ENCODE measurements at regions not wholly inside any gene's neighbourhood (a gene's known extent, or its start where the extent isn't known, plus 50 kb on each side); places are given as distances from the start of the nearest gene placed in this dataset.

DNA sequence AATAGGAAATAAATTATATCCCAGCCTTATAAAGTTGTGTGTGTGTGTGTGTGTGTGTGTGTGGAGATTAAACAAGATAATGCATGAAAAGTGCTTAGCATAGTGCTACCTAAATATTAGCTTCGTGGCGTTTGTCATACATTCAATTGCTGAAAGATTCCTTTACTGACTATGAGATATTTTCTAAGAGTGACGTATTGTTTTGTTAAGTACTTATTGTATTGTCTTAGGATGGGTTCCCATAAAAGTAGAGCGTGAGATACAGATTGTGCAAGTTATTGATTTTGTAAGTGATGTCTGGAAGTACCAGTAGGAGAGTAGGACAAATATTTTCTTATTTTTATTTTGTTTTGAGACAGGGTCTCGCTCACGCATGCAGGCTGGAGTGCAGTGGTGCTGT is 730.0 kb downstream of the CDH8 start:
- CTCF ChIA-PET = no interaction called here
- SMC1A ChIA-PET (ENCODE audit: uncharacterized antibody, unreplicated experiment) = no interaction called here
- H3K27me3 ChIP-seq (replicated peaks in 1 of 2; ENCODE audit: control insufficient read depth in 2 of 2, insufficient read depth in 2 of 2, low read length in 1 of 2) = no peaks in the 10 kb centered on the region
- no peak overlapping the region for H3K9ac ChIP-seq (ENCODE audit: control insufficient read depth, insufficient read depth, low read length)
- intact Hi-C loops (cut with micrococcal nuclease; ENCODE audit: unreplicated experiment) (no loop called here), in situ Hi-C loops (cut with MboI) (no loop called here)
- H3K9me3 ChIP-seq (replicated peaks; ENCODE audit: control insufficient read depth, insufficient read depth, low read length) = no peaks in the 10 kb centered on the region
- no peak overlapping the region for H2AFZ ChIP-seq (ENCODE audit: control insufficient read depth, low read depth, low read length)
- no peaks in the 10 kb centered on the region for H3K36me3 ChIP-seq (ENCODE audit: control insufficient read depth in 2 of 2, insufficient read depth in 2 of 2, low read length in 1 of 2)
- no peak overlapping the region for H3K4me2 ChIP-seq (ENCODE audit: control insufficient read depth, insufficient read depth)
- no peak for FAIRE-seq
- WGBS (ENCODE audit: insufficient coverage, insufficient replicate concordance, low lambda C conversion rate, missing lambda C conversion rate) = 43% methylated on average over 6 of the region's 6 CpGs
- no peaks in the 10 kb centered on the region for H4K20me1 ChIP-seq (ENCODE audit: control insufficient read depth, insufficient read depth)
- H3K4me3 ChIP-seq = no peak overlapping the region
- no peak overlapping the region for H3K27ac ChIP-seq (ENCODE audit: control insufficient read depth, insufficient read depth)
- no peak for DNase-seq (ENCODE audit: low read depth, low spot score)
- TF ChIP-seq TARDBP (IDR thresholded peaks at IDR 0.05; ENCODE audit: borderline replicate concordance) (no peak), SIX5 (IDR thresholded peaks at IDR 0.05; ENCODE audit: low read depth, low read length, severe bottlenecking) (no peak), RB1 (IDR thresholded peaks at IDR 0.05; ENCODE audit: borderline replicate concordance) (no peak), LARP7 (IDR thresholded peaks at IDR 0.05) (no peak), TCF3 (IDR thresholded peaks at IDR 0.05; ENCODE audit: borderline replicate concordance, insufficient read depth, low read depth, low read length) (no peak), NBN (IDR thresholded peaks at IDR 0.05) (no peak), GABPA (IDR thresholded peaks at IDR 0.05; ENCODE audit: low read depth) (no peak), SPI1 (IDR thresholded peaks at IDR 0.05; ENCODE audit: borderline replicate concordance, insufficient read depth, low read depth, low read length) (no peak), ATF7 (IDR thresholded peaks at IDR 0.05; ENCODE audit: low read depth) (no peak), TAF1 (IDR thresholded peaks at IDR 0.05; ENCODE audit: borderline replicate concordance, low read depth, low read length) (no peak), EED (IDR thresholded peaks at IDR 0.05; ENCODE audit: low read depth) (no peak), RAD21 (IDR thresholded peaks at IDR 0.05; ENCODE audit: insufficient read depth, low read depth, low read length) (no peak), DPF2 (IDR thresholded peaks at IDR 0.05) (no peak)
- TF ChIP-seq, protein P1, sequence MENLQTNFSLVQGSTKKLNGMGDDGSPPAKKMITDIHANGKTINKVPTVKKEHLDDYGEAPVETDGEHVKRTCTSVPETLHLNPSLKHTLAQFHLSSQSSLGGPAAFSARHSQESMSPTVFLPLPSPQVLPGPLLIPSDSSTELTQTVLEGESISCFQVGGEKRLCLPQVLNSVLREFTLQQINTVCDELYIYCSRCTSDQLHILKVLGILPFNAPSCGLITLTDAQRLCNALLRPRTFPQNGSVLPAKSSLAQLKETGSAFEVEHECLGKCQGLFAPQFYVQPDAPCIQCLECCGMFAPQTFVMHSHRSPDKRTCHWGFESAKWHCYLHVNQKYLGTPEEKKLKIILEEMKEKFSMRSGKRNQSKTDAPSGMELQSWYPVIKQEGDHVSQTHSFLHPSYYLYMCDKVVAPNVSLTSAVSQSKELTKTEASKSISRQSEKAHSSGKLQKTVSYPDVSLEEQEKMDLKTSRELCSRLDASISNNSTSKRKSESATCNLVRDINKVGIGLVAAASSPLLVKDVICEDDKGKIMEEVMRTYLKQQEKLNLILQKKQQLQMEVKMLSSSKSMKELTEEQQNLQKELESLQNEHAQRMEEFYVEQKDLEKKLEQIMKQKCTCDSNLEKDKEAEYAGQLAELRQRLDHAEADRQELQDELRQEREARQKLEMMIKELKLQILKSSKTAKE (IDR thresholded peaks at IDR 0.05; ENCODE audit: low read depth, poor library complexity, severe bottlenecking) = no peak
- TF ChIP-seq, protein P2, sequence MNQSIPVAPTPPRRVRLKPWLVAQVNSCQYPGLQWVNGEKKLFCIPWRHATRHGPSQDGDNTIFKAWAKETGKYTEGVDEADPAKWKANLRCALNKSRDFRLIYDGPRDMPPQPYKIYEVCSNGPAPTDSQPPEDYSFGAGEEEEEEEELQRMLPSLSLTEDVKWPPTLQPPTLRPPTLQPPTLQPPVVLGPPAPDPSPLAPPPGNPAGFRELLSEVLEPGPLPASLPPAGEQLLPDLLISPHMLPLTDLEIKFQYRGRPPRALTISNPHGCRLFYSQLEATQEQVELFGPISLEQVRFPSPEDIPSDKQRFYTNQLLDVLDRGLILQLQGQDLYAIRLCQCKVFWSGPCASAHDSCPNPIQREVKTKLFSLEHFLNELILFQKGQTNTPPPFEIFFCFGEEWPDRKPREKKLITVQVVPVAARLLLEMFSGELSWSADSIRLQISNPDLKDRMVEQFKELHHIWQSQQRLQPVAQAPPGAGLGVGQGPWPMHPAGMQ (IDR thresholded peaks at IDR 0.05; ENCODE audit: borderline replicate concordance) = no peak
- TF ChIP-seq, protein P3, sequence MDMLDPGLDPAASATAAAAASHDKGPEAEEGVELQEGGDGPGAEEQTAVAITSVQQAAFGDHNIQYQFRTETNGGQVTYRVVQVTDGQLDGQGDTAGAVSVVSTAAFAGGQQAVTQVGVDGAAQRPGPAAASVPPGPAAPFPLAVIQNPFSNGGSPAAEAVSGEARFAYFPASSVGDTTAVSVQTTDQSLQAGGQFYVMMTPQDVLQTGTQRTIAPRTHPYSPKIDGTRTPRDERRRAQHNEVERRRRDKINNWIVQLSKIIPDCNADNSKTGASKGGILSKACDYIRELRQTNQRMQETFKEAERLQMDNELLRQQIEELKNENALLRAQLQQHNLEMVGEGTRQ (IDR thresholded peaks at IDR 0.05; ENCODE audit: borderline replicate concordance, low read depth, low read length) = no peak
- TF ChIP-seq, protein P4, sequence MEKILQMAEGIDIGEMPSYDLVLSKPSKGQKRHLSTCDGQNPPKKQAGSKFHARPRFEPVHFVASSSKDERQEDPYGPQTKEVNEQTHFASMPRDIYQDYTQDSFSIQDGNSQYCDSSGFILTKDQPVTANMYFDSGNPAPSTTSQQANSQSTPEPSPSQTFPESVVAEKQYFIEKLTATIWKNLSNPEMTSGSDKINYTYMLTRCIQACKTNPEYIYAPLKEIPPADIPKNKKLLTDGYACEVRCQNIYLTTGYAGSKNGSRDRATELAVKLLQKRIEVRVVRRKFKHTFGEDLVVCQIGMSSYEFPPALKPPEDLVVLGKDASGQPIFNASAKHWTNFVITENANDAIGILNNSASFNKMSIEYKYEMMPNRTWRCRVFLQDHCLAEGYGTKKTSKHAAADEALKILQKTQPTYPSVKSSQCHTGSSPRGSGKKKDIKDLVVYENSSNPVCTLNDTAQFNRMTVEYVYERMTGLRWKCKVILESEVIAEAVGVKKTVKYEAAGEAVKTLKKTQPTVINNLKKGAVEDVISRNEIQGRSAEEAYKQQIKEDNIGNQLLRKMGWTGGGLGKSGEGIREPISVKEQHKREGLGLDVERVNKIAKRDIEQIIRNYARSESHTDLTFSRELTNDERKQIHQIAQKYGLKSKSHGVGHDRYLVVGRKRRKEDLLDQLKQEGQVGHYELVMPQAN (conservative IDR thresholded peaks at IDR 0.05) = no peak
- RAD21 ChIA-PET (ENCODE audit: unreplicated experiment) = no interaction called here
- H3K4me1 ChIP-seq (ENCODE audit: control insufficient read depth, insufficient read depth, low read length) = no peaks in the 10 kb centered on the region
- POLR2A ChIA-PET = no interaction called here
- BruUV-seq (replicated peaks) = no TSS peak
- no peak for ATAC-seq
- no peaks in the 10 kb centered on the region for H3K79me2 ChIP-seq (ENCODE audit: control insufficient read depth, insufficient read depth, low read length)
